ENCODE measurements at regions not wholly inside any gene's neighbourhood (a gene's known extent, or its start where the extent isn't known, plus 50 kb on each side); places are given as distances from the start of the nearest gene placed in this dataset.

DNA sequence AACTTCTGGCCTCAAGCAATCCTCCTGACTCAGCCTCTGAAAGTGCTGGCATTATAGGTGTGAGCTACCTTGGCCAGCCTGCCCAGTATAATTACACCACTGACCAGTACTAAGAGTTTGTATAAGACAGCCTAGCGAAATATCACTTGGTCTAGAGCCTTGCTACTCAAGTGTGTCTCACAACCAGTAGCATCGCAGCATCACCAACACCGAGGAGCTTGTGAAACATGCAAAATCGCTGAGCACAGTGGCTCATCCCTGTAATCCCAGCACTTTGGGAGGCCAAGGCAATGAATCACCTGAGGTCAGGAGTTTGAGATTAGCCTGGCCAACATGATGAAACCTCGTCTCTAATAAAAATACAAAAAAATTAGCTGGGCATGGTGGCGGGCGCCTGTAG, 102.0 kb upstream of the GATB start:
- peaks cover 0 to 6% (median 0%) of the 10 kb centered on the region in 5 donors for H3K36me3 Mint-ChIP-seq
- no peaks in the 10 kb centered on the region for H3K36me3 ChIP-seq (ENCODE audit: control insufficient read depth in 2 of 3, insufficient read depth in 3 of 3, low read length in 3 of 3)
- ATAC-seq: no peak
- ChIA-PET POLR2A (interaction anchor here (0.6 kb wide), 1 partner anchor 18 kb away, joined by 4 read pairs; no protein-coding TSS in a partner anchor), CTCF (interaction anchor here (1.1 kb wide), 1 partner anchor 12 kb away, joined by 3 read pairs; no protein-coding TSS in a partner anchor)
- H3K27me3 ChIP-seq (ENCODE audit: control insufficient read depth in 2 of 2, insufficient read depth in 2 of 2, low read length in 2 of 2): no peaks in the 10 kb centered on the region
- no peaks in the 10 kb centered on the region for H3K4me1 ChIP-seq (ENCODE audit: control insufficient read depth in 2 of 2, insufficient read depth in 2 of 2, low read length in 2 of 2)
- no peak overlapping the region for H3K27ac ChIP-seq (ENCODE audit: low read depth, low read length)
- H3K4me3 ChIP-seq (ENCODE audit: low read length): no peak overlapping the region
- intact Hi-C loops (cut with micrococcal nuclease): no loop called here
- peaks cover 0 to 4% (median 0%) of the 10 kb centered on the region in 3 experiments for H3K9me3 ChIP-seq (ENCODE audit: control insufficient read depth in 2 of 3, low read length in 3 of 3)
- no peak overlapping the region for H3K4me3 Mint-ChIP-seq
- H3K27me3 Mint-ChIP-seq: peaks cover 0 to 40% (median 0%) of the 10 kb centered on the region in 5 donors
- DNase-seq: no peak
- H3K9me3 Mint-ChIP-seq: peaks cover 0 to 6% (median 2%) of the 10 kb centered on the region in 11 donors
- H3K27ac Mint-ChIP-seq: no peak overlapping the region
- peaks cover 2 to 20% (median 15%) of the 10 kb centered on the region in 7 donors for H3K4me1 Mint-ChIP-seq

DNA sequence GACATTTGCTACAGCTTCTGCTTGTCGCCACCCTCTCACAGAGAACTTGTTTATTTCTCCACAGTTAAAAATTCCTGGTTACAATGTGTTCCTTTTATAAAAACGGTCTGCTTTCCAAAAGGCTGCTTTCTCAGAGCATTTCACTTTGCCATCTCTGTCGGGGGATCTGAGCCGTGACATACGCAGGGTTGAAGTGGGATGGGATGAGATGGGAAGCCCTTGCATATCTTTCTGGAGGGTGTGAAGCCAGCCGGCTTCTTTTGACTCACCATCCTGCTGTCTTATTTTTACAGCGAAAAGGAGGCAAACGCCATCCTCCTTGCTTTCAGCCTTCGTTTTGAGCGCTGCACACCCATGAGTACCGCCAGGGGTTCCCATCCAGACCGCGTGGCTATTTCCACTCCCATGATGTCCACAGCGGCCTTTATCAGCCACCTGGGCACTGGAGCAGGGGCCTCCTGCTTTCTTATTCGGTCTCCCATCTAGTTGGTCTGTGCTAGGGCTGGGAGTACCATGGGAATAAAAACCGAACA, 99.8 kb upstream of the GATB start:
- Histone ChIP-seq H3K36me3 (ENCODE audit: control insufficient read depth in 2 of 3, insufficient read depth in 3 of 3, low read length in 3 of 3) (no peaks in the 10 kb centered on the region), H3K9me3 (ENCODE audit: control insufficient read depth in 2 of 3, low read length in 3 of 3) (no peaks in the 10 kb centered on the region), H3K4me3 (ENCODE audit: low read length) (no peak overlapping the region), H3K27ac (ENCODE audit: low read depth, low read length) (no peak overlapping the region), H3K4me1 (ENCODE audit: control insufficient read depth in 2 of 2, insufficient read depth in 2 of 2, low read length in 2 of 2) (no peaks in the 10 kb centered on the region), H3K27me3 (ENCODE audit: control insufficient read depth in 2 of 2, insufficient read depth in 2 of 2, low read length in 2 of 2) (no peaks in the 10 kb centered on the region)
- peaks cover 0 to 15% (median 6%) of the 10 kb centered on the region in 7 donors for H3K4me1 Mint-ChIP-seq
- ATAC-seq: no peak
- no peak for DNase-seq
- H3K4me3 Mint-ChIP-seq: no peak overlapping the region
- peaks cover 0 to 4% (median 0%) of the 10 kb centered on the region in 5 donors for H3K36me3 Mint-ChIP-seq
- no peak overlapping the region for H3K27ac Mint-ChIP-seq
- peaks cover 0 to 46% (median 0%) of the 10 kb centered on the region in 5 donors for H3K27me3 Mint-ChIP-seq
- intact Hi-C loops (cut with micrococcal nuclease): no loop called here
- peaks cover 0 to 3% (median 0%) of the 10 kb centered on the region in 11 donors for H3K9me3 Mint-ChIP-seq
- CTCF ChIA-PET: no interaction called here
- POLR2A ChIA-PET: no interaction called here

DNA sequence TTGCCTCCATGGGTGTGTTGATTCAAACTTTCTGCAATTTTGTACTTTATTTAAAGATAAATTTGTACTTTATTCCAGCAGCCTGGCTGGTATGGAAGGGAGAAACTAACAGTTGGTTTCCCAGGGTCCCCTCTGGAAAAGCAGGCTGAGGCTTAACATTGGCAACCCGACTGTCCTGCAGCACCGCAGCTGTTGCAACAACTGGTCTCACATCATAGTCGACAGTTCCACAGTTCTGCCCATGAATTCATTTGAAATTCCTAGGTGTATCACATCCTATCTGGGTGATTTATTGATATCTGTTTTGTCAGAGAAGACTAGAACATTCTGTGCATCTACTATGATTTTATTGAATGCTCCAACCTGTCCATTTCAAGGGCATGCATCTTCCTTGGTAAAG, 98.8 kb upstream of the GATB start:
- Histone ChIP-seq H3K4me3 (ENCODE audit: low read length) (no peak overlapping the region), H3K4me1 (ENCODE audit: control insufficient read depth in 2 of 2, insufficient read depth in 2 of 2, low read length in 2 of 2) (no peaks in the 10 kb centered on the region), H3K27ac (ENCODE audit: low read depth, low read length) (no peak overlapping the region), H3K27me3 (ENCODE audit: control insufficient read depth in 2 of 2, insufficient read depth in 2 of 2, low read length in 2 of 2) (no peaks in the 10 kb centered on the region), H3K9me3 (ENCODE audit: control insufficient read depth in 2 of 3, low read length in 3 of 3) (no peaks in the 10 kb centered on the region), H3K36me3 (ENCODE audit: control insufficient read depth in 2 of 3, insufficient read depth in 3 of 3, low read length in 3 of 3) (no peaks in the 10 kb centered on the region)
- CTCF ChIA-PET: no interaction called here
- peaks cover 0 to 42% (median 1%) of the 10 kb centered on the region in 5 donors for H3K27me3 Mint-ChIP-seq
- H3K36me3 Mint-ChIP-seq: no peaks in the 10 kb centered on the region
- intact Hi-C loops (cut with micrococcal nuclease): no loop called here
- DNase-seq (no peak), ATAC-seq (no peak)
- H3K9me3 Mint-ChIP-seq: peaks cover 0 to 3% (median 0%) of the 10 kb centered on the region in 11 donors
- H3K27ac Mint-ChIP-seq: no peak overlapping the region
- no peak overlapping the region for H3K4me3 Mint-ChIP-seq
- POLR2A ChIA-PET: no interaction called here
- H3K4me1 Mint-ChIP-seq: peaks cover 0 to 7% (median 0%) of the 10 kb centered on the region in 7 donors

DNA sequence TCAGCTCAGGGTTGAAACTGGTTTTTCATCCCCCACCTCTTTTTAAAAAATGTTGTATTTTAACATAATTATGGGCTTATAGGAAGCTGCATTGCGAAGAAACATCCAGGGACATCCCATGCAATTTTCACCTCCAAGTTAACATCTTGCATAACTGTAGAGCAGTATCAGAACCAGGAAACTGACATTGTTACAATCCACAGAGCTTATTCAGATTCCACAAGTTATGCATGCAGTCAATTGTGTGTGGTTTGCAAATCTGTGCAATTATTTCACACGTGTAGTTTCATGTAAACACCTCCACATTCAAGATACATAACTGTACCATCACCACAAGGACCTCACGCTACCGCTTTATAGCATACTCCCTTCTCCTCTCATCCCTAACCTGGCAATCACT, 97.5 kb upstream of the GATB start:
- Histone ChIP-seq H3K27me3 (ENCODE audit: control insufficient read depth in 2 of 2, insufficient read depth in 2 of 2, low read length in 2 of 2) (no peaks in the 10 kb centered on the region), H3K9me3 (ENCODE audit: control insufficient read depth in 2 of 3, low read length in 3 of 3) (no peaks in the 10 kb centered on the region), H3K4me1 (ENCODE audit: control insufficient read depth in 2 of 2, insufficient read depth in 2 of 2, low read length in 2 of 2) (no peaks in the 10 kb centered on the region), H3K4me3 (ENCODE audit: low read length) (no peak overlapping the region), H3K27ac (ENCODE audit: low read depth, low read length) (no peak overlapping the region), H3K36me3 (ENCODE audit: control insufficient read depth in 2 of 3, insufficient read depth in 3 of 3, low read length in 3 of 3) (no peaks in the 10 kb centered on the region)
- no peak for ATAC-seq
- DNase-seq: no peak
- Mint-ChIP-seq H3K9me3 (peaks cover 0 to 3% (median 0%) of the 10 kb centered on the region in 11 donors), H3K4me3 (no peak overlapping the region), H3K27me3 (peaks cover 0 to 42% (median 5%) of the 10 kb centered on the region in 5 donors), H3K27ac (no peak overlapping the region), H3K36me3 (no peaks in the 10 kb centered on the region), H3K4me1 (peaks cover 0 to 7% (median 3%) of the 10 kb centered on the region in 7 donors)
- CTCF ChIA-PET: no interaction called here
- POLR2A ChIA-PET: no interaction called here
- intact Hi-C loops (cut with micrococcal nuclease): no loop called here

DNA sequence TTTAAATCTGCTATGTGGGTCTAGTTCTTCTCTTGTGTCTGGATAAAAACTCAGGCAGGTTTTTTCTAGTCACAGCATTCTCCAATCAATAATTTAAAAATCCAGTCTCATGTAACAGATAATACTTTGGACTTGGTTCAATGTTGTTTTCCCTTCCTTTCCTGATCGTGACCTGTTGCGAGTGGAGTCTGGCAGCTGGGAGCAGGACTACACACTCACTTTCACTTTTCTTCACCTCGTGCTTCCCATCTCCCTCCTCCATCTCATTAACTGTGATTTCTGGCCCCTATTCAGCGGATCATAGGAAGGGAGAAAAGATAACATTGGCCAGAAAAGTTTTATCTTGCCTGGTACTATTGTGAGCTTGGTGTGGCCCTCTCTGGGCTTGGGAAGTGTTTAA, 96.6 kb upstream of the GATB start:
- H3K27me3 ChIP-seq (ENCODE audit: control insufficient read depth in 2 of 2, insufficient read depth in 2 of 2, low read length in 2 of 2): no peaks in the 10 kb centered on the region
- POLR2A ChIA-PET: no interaction called here
- peaks cover 0 to 9% (median 3%) of the 10 kb centered on the region in 7 donors for H3K4me1 Mint-ChIP-seq
- peaks cover 0 to 47% (median 5%) of the 10 kb centered on the region in 5 donors for H3K27me3 Mint-ChIP-seq
- CTCF ChIA-PET: no interaction called here
- H3K27ac ChIP-seq (ENCODE audit: low read depth, low read length): no peak overlapping the region
- ATAC-seq (no peak), DNase-seq (no peak)
- no peak overlapping the region for H3K4me3 Mint-ChIP-seq
- peaks cover 0 to 3% (median 0%) of the 10 kb centered on the region in 11 donors for H3K9me3 Mint-ChIP-seq
- no peak overlapping the region for H3K4me3 ChIP-seq (ENCODE audit: low read length)
- H3K9me3 ChIP-seq (ENCODE audit: control insufficient read depth in 2 of 3, low read length in 3 of 3): no peaks in the 10 kb centered on the region
- no peaks in the 10 kb centered on the region for H3K4me1 ChIP-seq (ENCODE audit: control insufficient read depth in 2 of 2, insufficient read depth in 2 of 2, low read length in 2 of 2)
- no peak overlapping the region for H3K27ac Mint-ChIP-seq
- intact Hi-C loops (cut with micrococcal nuclease): no loop called here
- no peaks in the 10 kb centered on the region for H3K36me3 Mint-ChIP-seq
- H3K36me3 ChIP-seq (ENCODE audit: control insufficient read depth in 2 of 3, insufficient read depth in 3 of 3, low read length in 3 of 3): no peaks in the 10 kb centered on the region

DNA sequence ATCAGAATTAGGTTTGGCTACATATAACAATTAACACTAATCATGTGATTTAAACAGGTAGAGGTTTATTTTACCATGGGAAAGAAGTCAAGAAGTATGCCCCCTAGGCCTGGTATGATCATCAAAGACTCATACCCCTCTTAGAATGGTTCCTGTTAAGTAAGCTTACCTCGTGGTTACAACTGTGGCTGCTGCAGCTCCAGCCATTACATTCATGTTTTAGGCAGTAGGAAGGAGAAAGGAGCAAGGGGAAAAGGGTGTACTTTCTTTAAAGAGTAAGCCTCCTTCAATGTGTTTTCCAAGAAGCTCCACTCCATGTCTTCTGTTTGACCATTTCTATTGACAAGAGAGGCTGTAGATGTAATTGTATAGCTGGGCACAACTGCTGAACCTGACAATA, 94.9 kb upstream of the GATB start:
- Histone ChIP-seq H3K4me3 (ENCODE audit: low read length) (no peak overlapping the region), H3K27me3 (ENCODE audit: control insufficient read depth in 2 of 2, insufficient read depth in 2 of 2, low read length in 2 of 2) (no peaks in the 10 kb centered on the region), H3K4me1 (ENCODE audit: control insufficient read depth in 2 of 2, insufficient read depth in 2 of 2, low read length in 2 of 2) (no peaks in the 10 kb centered on the region), H3K9me3 (ENCODE audit: control insufficient read depth in 2 of 3, low read length in 3 of 3) (no peaks in the 10 kb centered on the region), H3K36me3 (ENCODE audit: control insufficient read depth in 2 of 3, insufficient read depth in 3 of 3, low read length in 3 of 3) (no peaks in the 10 kb centered on the region), H3K27ac (ENCODE audit: low read depth, low read length) (no peak overlapping the region)
- intact Hi-C loops (cut with micrococcal nuclease): no loop called here
- ATAC-seq: no peak
- Mint-ChIP-seq H3K36me3 (no peaks in the 10 kb centered on the region), H3K27ac (no peak overlapping the region), H3K4me1 (peaks cover 0 to 9% (median 3%) of the 10 kb centered on the region in 7 donors), H3K4me3 (no peak overlapping the region), H3K9me3 (peaks cover 0 to 3% (median 0%) of the 10 kb centered on the region in 11 donors), H3K27me3 (peaks cover 0 to 44% (median 3%) of the 10 kb centered on the region in 5 donors)
- CTCF ChIA-PET: no interaction called here
- POLR2A ChIA-PET: no interaction called here
- DNase-seq: no peak

DNA sequence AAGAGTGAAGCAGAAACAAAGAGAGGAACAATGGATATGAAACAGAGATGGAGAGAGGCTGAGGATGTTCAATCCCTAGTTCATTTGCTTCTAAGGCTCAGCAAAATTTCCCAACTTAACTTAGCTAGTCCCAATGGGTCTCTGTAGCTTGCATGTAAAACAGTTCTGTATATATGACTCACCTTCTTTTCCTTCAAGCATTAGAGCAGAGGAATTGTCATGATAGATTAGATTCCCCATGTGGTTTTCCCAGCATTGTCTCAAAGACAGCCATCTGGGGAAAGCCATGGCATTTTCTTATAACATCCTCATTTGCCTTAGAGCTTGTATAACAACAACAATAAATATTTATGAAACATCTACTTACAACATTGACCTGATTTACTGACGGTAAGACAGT, 93.9 kb upstream of the GATB start:
- H3K9me3 ChIP-seq (ENCODE audit: control insufficient read depth in 2 of 3, low read length in 3 of 3): no peaks in the 10 kb centered on the region
- Mint-ChIP-seq H3K36me3 (peaks cover 0 to 1% (median 0%) of the 10 kb centered on the region in 5 donors), H3K27ac (no peak overlapping the region), H3K27me3 (peaks cover 0 to 36% (median 3%) of the 10 kb centered on the region in 5 donors), H3K4me3 (no peak overlapping the region), H3K4me1 (peaks cover 0 to 9% (median 3%) of the 10 kb centered on the region in 7 donors), H3K9me3 (peaks cover 0 to 3% (median 0%) of the 10 kb centered on the region in 11 donors)
- no peak overlapping the region for H3K4me3 ChIP-seq (ENCODE audit: low read length)
- ChIA-PET CTCF (no interaction called here), POLR2A (no interaction called here)
- intact Hi-C loops (cut with micrococcal nuclease): no loop called here
- H3K36me3 ChIP-seq (ENCODE audit: control insufficient read depth in 2 of 3, insufficient read depth in 3 of 3, low read length in 3 of 3): no peaks in the 10 kb centered on the region
- H3K4me1 ChIP-seq (ENCODE audit: control insufficient read depth in 2 of 2, insufficient read depth in 2 of 2, low read length in 2 of 2): no peaks in the 10 kb centered on the region
- ATAC-seq (no peak), DNase-seq (no peak)
- no peak overlapping the region for H3K27ac ChIP-seq (ENCODE audit: low read depth, low read length)
- no peaks in the 10 kb centered on the region for H3K27me3 ChIP-seq (ENCODE audit: control insufficient read depth in 2 of 2, insufficient read depth in 2 of 2, low read length in 2 of 2)
